GM12874 (cell line): ENCODE measurements at regions not wholly inside any gene's neighbourhood (a gene's known extent, or its start where the extent isn't known, plus 50 kb on each side); places are given as distances from the start of the nearest gene placed in this dataset.

Experiments
- CTCF ChIP-seq: IDR thresholded peaks from 2 replicates; pipeline ENCODE4 v1.5.1; 2011; ENCODE audit warnings: low read depth, mild to moderate bottlenecking, control low read depth, low read length, moderate library complexity; ENCODE audit not compliant: insufficient read depth

GRCh38 chr6:141953072-141953471 is 179.7 kb upstream of the GJE1 start:
- TF ChIP-seq CTCF = no peak

GRCh38 chr6:141946502-141946901 is 186.2 kb upstream of the GJE1 start:
- no peak for TF ChIP-seq CTCF

GRCh38 chr6:141938664-141939063 is 194.1 kb upstream of the GJE1 start:
- TF ChIP-seq CTCF = no peak

GRCh38 chr6:141932685-141933084 is 200.0 kb upstream of the GJE1 start:
- TF ChIP-seq CTCF = no peak

- TF ChIP-seq CTCF = no peak
Observed at GRCh38 chr6:141925001-141925400, 207.7 kb upstream of the GJE1 start.

- TF ChIP-seq CTCF = no peak
Observed at GRCh38 chr6:141922898-141923297, 209.8 kb upstream of the GJE1 start.

GRCh38 chr6:141914646-141915045 is 218.1 kb upstream of the GJE1 start:
- TF ChIP-seq CTCF = no peak
